ENCODE measurements at regions not wholly inside any gene's neighbourhood (a gene's known extent, or its start where the extent isn't known, plus 50 kb on each side); places are given as distances from the start of the nearest gene placed in this dataset.

DNA sequence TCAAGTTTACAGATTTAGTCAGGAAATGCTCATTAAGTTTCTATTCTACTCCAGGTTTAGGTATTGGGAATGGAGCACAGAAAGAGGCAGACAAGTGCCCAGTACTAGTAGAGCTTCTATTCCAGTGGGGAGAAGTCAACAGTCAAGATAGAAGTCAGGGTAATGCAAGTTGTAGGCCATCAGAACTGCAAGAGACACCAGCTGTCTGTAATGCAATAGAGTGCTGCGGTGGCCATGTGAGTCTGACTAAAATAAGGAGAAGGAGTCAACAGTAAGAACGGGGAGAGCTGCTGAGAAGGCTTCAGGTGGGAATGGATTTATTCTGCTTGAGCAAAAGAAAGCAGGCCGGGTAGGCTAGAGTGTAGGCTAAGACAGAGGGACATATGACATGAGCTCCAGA is 515.0 kb downstream of the QKI start:
- Mint-ChIP-seq H3K36me3 (ENCODE audit: unreplicated experiment) (no peaks in the 10 kb centered on the region), H3K27me3 (ENCODE audit: unreplicated experiment) (no peaks in the 10 kb centered on the region), H3K9me3 (ENCODE audit: unreplicated experiment) (peaks cover 4% of the 10 kb centered on the region), H3K4me3 (ENCODE audit: unreplicated experiment) (no peak overlapping the region), H3K4me1 (ENCODE audit: low read depth, unreplicated experiment) (peaks cover 4% of the 10 kb centered on the region), H3K27ac (ENCODE audit: unreplicated experiment) (no peak overlapping the region)
- DNase-seq: no peak
- TF ChIP-seq, protein P1, sequence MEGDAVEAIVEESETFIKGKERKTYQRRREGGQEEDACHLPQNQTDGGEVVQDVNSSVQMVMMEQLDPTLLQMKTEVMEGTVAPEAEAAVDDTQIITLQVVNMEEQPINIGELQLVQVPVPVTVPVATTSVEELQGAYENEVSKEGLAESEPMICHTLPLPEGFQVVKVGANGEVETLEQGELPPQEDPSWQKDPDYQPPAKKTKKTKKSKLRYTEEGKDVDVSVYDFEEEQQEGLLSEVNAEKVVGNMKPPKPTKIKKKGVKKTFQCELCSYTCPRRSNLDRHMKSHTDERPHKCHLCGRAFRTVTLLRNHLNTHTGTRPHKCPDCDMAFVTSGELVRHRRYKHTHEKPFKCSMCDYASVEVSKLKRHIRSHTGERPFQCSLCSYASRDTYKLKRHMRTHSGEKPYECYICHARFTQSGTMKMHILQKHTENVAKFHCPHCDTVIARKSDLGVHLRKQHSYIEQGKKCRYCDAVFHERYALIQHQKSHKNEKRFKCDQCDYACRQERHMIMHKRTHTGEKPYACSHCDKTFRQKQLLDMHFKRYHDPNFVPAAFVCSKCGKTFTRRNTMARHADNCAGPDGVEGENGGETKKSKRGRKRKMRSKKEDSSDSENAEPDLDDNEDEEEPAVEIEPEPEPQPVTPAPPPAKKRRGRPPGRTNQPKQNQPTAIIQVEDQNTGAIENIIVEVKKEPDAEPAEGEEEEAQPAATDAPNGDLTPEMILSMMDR (IDR thresholded peaks at IDR 0.05; ENCODE audit: partially characterized antibody, unreplicated experiment): no peak

DNA sequence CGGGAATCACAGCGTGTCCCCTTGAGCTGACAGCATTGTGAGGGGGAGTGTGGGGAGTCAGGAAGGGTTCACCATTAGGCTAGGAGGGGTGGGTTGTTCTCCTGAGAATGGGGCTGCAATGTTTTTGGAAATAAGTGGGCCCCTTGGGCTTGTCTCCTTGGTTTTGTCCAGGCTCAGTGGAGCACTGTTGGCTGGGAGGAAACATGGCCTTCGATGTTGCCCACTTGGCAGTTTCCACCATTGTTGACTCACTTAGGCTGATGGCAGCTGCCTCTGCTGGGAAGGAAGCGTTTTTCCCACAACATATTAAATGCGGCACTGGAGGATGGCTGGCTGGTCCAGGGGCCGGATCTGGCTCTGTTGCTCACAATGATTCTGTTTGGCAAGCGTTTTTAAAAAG is 512.1 kb downstream of the QKI start:
- TF ChIP-seq, protein P1 (IDR thresholded peaks at IDR 0.05; ENCODE audit: partially characterized antibody, unreplicated experiment): no peak
- Mint-ChIP-seq H3K4me1 (ENCODE audit: low read depth, unreplicated experiment) (peaks cover 4% of the 10 kb centered on the region), H3K36me3 (ENCODE audit: unreplicated experiment) (peaks cover 3% of the 10 kb centered on the region), H3K27me3 (ENCODE audit: unreplicated experiment) (peaks cover 1% of the 10 kb centered on the region), H3K4me3 (ENCODE audit: unreplicated experiment) (no peak overlapping the region), H3K27ac (ENCODE audit: unreplicated experiment) (no peak overlapping the region), H3K9me3 (ENCODE audit: unreplicated experiment) (peaks cover 4% of the 10 kb centered on the region)
- DNase-seq: no peak

DNA sequence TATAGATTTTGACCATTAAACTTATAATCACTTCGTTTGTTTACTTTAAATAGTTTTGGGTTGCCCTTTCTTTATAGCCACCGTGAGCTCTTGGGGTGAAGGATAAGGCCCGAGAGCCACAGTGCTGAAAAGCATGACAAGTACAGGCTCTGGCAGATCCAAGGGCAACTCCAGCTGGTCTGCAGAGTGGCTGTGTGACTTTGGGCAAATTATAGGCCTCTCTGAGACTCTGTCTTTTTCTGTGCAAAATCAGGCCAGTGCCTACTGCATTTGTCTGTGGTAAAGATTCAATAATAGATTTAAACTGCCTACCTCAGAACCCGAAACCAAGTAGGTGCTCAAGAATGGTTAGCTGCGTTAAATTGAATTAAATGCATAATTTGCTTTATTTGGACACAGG is 511.3 kb downstream of the QKI start:
- H3K4me1 Mint-ChIP-seq (ENCODE audit: low read depth, unreplicated experiment): peaks cover 4% of the 10 kb centered on the region
- no peak overlapping the region for H3K4me3 Mint-ChIP-seq (ENCODE audit: unreplicated experiment)
- H3K27me3 Mint-ChIP-seq (ENCODE audit: unreplicated experiment): peaks cover 1% of the 10 kb centered on the region
- H3K27ac Mint-ChIP-seq (ENCODE audit: unreplicated experiment): no peak overlapping the region
- peaks cover 3% of the 10 kb centered on the region for H3K36me3 Mint-ChIP-seq (ENCODE audit: unreplicated experiment)
- peaks cover 4% of the 10 kb centered on the region for H3K9me3 Mint-ChIP-seq (ENCODE audit: unreplicated experiment)
- TF ChIP-seq, protein P1 (IDR thresholded peaks at IDR 0.05; ENCODE audit: partially characterized antibody, unreplicated experiment): no peak
- DNase-seq: no peak

DNA sequence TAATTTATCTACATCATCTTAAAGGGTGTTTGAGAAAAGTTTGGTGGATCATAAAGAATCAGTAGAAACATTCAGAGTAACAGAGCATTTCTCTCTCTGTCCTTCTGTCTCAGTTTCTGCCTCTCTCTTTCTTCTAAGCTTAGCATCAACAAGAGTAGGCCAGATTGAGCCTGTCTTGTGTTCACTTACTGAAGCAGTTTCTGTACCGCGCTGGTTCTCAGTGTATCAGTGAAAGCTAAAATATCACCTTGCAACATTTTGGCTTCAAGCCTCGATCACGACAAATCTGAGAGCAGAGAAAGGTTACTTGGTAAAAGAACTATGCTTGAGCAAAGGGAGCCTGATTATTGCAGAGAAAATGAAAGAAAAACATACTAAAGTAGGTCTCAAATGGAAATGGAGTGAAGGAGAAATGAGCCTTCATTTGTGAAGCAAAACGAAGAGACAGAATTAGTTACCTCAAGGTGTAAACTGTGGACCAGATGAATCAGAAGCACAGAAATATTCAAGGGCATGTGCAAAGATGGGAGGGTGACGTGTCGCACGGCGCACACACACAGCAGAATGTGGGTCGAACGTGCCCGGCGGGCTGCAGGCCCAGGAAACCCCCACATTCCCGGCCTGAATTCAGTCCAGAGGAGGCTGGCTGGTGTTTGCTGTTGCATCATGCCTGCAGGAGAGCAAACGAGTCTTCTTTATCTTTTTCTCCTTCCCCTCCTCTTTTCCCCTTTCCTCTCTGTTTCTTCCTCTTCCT is 509.3 kb downstream of the QKI start:
- Mint-ChIP-seq H3K27me3 (ENCODE audit: unreplicated experiment) (peaks cover 1% of the 10 kb centered on the region), H3K36me3 (ENCODE audit: unreplicated experiment) (peaks cover 3% of the 10 kb centered on the region), H3K27ac (ENCODE audit: unreplicated experiment) (no peak overlapping the region), H3K4me1 (ENCODE audit: low read depth, unreplicated experiment) (no peaks in the 10 kb centered on the region), H3K4me3 (ENCODE audit: unreplicated experiment) (no peak overlapping the region), H3K9me3 (ENCODE audit: unreplicated experiment) (no peaks in the 10 kb centered on the region)
- DNase-seq: no peak
- TF ChIP-seq, protein P1 (IDR thresholded peaks at IDR 0.05; ENCODE audit: partially characterized antibody, unreplicated experiment): no peak

DNA sequence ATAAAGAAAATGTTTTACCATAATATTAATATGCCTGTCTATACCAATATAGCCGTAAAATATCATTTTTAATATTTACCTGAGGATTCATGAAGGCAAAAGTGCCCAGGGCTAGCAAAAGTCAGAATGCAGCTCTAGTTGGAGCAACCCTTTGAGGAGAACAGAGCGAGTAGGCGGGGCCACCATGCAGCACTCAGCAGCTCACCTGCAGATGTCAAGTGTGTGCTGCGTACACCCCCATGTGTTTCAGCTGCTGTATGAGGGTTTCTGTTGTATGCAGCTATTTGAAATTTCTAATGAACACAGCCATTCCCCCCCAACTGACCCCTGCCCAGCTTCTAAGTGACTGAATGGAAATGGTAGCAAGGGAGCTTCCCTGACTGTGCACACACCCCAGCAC is 508.0 kb downstream of the QKI start:
- TF ChIP-seq, protein P1 (IDR thresholded peaks at IDR 0.05; ENCODE audit: partially characterized antibody, unreplicated experiment): no peak
- H3K36me3 Mint-ChIP-seq (ENCODE audit: unreplicated experiment): peaks cover 3% of the 10 kb centered on the region
- peaks cover 1% of the 10 kb centered on the region for H3K27me3 Mint-ChIP-seq (ENCODE audit: unreplicated experiment)
- H3K4me3 Mint-ChIP-seq (ENCODE audit: unreplicated experiment): no peak overlapping the region
- no peak for DNase-seq
- H3K4me1 Mint-ChIP-seq (ENCODE audit: low read depth, unreplicated experiment): no peaks in the 10 kb centered on the region
- no peak overlapping the region for H3K27ac Mint-ChIP-seq (ENCODE audit: unreplicated experiment)
- no peaks in the 10 kb centered on the region for H3K9me3 Mint-ChIP-seq (ENCODE audit: unreplicated experiment)
